ENCODE measurements at regions not wholly inside any gene's neighbourhood (a gene's known extent, or its start where the extent isn't known, plus 50 kb on each side); places are given as distances from the start of the nearest gene placed in this dataset.

DNA sequence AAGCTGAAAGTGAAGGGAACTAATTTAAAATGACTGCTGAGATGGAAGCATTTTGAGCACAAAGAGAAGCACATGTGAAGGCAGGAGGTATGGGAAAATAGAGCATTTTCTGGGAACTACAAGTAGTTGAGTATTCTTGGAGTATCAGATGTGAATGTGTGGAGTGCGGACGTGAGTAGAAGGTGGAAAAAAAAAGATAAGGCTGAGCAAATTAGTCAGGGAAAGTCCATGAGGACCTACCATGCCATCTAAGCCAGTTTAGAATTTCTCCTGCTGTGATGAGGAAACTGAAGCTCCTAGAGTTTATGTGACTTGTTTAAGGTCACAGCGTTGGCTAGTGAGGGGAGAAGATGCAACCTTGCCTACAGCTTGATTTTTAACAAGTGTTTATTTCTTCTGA lies 578.1 kb upstream of the MIR17HG start:
- FAIRE-seq (no peak), DNase-seq (ENCODE audit: insufficient read length, low spot score) (no peak)
- TF ChIP-seq, protein P1, sequence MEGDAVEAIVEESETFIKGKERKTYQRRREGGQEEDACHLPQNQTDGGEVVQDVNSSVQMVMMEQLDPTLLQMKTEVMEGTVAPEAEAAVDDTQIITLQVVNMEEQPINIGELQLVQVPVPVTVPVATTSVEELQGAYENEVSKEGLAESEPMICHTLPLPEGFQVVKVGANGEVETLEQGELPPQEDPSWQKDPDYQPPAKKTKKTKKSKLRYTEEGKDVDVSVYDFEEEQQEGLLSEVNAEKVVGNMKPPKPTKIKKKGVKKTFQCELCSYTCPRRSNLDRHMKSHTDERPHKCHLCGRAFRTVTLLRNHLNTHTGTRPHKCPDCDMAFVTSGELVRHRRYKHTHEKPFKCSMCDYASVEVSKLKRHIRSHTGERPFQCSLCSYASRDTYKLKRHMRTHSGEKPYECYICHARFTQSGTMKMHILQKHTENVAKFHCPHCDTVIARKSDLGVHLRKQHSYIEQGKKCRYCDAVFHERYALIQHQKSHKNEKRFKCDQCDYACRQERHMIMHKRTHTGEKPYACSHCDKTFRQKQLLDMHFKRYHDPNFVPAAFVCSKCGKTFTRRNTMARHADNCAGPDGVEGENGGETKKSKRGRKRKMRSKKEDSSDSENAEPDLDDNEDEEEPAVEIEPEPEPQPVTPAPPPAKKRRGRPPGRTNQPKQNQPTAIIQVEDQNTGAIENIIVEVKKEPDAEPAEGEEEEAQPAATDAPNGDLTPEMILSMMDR (IDR thresholded peaks at IDR 0.05; ENCODE audit: insufficient read depth, missing control alignments), result no peak

DNA sequence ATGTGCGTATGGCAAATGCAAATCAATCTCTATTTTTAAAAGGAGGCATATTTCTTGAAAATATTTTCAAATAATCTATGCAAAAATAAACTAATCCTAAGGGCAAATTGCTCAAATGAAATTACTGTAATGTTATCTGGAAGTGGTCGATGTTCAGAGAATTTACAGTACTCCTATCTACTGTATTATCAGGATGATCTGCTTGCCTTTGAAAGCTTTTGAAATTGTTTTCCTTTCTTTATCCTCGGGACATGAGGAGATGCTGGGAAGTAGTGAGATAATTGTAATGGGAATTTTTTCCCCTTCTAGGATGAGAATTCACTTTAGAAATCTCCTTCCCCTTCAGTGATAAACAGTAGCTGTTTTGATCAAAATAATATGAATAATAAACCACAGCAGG lies 577.2 kb upstream of the MIR17HG start:
- TF ChIP-seq, protein P1 (IDR thresholded peaks at IDR 0.05; ENCODE audit: insufficient read depth, missing control alignments), result no peak
- DNase-seq (ENCODE audit: insufficient read length, low spot score) (no peak), FAIRE-seq (no peak)

DNA sequence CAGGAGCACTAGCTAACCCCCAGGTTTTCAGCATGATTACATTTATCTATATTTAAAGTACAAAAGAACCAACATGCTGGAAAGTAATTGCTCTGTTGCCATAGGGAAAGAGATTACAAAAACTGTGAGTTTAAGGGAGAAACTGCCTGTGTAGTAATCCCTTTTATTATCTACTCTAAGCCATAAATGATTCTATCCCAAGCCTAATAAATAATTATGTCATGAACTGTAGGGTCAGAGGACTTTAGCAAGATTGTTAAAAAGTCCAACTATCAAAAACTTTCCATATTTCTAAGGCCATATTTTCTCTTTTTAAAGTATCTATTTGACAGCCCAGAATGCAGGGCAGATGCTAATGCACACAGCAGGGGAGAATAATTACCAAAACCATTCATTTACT lies 573.8 kb upstream of the MIR17HG start:
- FAIRE-seq, result peak; percentile 35

DNA sequence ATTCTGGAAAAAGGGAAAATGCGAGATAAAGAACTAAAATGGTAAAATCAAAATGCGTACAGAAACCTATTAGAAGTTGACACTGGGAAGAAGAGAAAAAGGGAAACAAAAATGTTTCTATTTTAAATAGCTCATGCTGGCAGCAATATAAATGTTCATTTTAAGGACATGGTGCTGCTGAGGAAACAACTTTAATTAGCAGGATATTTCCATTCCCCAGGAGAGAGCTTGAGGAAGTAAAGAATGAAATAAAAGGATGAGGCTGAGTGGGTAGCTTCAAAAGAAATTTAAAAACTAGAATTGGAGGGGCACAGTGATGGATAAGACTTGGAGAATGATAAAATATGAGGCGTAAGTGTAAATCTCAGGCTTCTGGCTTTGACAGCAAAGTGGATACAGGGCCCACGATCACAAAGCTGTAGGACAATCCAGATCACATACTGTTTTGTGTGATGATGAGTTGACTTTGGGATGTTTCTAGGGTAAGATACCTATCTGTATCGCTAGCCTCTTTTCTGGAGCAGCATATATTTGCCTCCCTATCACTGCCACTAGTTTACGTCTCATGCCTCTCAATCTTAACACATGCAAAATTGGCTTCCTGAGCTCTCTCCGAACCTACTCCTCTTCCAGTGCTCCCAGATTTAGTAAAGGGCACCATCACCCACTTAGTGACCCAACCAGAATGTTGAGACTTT lies 571.3 kb upstream of the MIR17HG start:
- DNase-seq (ENCODE audit: insufficient read length, low spot score), result no peak
- FAIRE-seq, result no peak
- TF ChIP-seq, protein P1 (IDR thresholded peaks at IDR 0.05; ENCODE audit: insufficient read depth, missing control alignments), result no peak

More for the DNA sequence above, 573.8 kb upstream of the MIR17HG start:
- no peak for DNase-seq (ENCODE audit: insufficient read length, low spot score)
- TF ChIP-seq, protein P1 (IDR thresholded peaks at IDR 0.05; ENCODE audit: insufficient read depth, missing control alignments), result no peak

DNA sequence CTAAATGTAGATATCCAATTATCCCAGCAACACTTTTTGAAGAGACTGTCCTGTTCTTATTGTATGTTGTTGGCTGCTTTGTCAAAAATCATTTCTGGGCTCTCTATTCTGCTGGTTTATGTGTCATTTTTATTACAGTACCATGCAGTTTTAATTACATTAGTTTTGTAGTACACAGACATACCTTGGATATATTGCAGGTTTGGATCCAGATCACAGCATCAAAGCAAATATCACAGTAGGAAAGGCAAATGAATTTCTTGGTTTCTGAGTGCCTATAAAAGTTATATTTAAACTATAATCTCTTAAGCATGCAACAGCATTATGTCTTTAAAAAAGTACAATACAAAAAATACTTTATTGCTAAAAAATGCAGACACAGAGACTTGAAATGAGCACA lies 564.2 kb upstream of the MIR17HG start:
- FAIRE-seq, result peak; percentile 41
- TF ChIP-seq, protein P1 (IDR thresholded peaks at IDR 0.05; ENCODE audit: insufficient read depth, missing control alignments), result no peak

DNA sequence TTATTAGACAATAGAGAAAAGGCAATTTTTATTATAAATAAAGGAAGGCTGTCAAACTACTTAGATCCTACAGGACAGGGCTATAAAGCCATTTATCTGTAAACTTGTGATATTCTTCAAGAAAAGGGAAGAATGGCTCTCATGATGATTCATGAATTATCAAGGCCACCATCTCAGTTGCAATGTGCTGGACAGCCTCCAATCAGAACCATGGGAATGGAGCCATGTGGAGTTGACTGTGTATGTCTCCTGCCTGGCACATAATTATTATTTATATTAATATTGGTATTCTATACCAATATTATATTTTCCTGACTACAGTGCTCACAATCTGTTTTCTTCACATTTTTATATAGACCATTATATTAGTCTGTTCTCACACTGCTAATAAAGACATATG lies 560.5 kb upstream of the MIR17HG start:
- DNase-seq (ENCODE audit: insufficient read length, low spot score) (no peak), FAIRE-seq (no peak)
- TF ChIP-seq, protein P1 (IDR thresholded peaks at IDR 0.05; ENCODE audit: insufficient read depth, missing control alignments), result no peak

More for the DNA sequence above, 564.2 kb upstream of the MIR17HG start:
- no peak for DNase-seq (ENCODE audit: insufficient read length, low spot score)

DNA sequence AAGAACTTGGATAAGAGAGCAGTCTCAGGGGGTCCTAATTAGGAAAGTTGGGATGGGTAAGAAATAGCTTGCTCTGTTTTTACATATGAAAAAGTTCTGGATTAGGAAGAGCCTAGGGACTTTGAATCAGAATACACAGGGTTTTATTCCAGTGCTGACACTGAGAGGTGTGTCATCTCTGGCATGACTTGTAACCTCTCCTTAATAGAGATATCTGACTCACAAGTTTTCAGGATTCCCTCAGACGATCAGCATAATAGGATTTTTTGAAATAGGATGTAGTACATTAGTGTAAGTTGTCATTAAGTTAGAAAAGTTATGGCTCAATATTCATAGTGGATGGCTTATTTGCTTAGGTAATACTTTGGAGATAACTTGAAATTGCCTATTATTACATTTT lies 555.2 kb upstream of the MIR17HG start:
- FAIRE-seq (no peak), DNase-seq (ENCODE audit: insufficient read length, low spot score) (no peak)
- TF ChIP-seq, protein P1 (IDR thresholded peaks at IDR 0.05; ENCODE audit: insufficient read depth, missing control alignments), result no peak
